ENCODE measurements at regions not wholly inside any gene's neighbourhood (a gene's known extent, or its start where the extent isn't known, plus 50 kb on each side); places are given as distances from the start of the nearest gene placed in this dataset.
"Not testable (repeated sequence)": the region's sequence is repeated elsewhere in the genome, so short reads cannot be mapped to it uniquely, and the experiment has no call there.

GRCh38 chr15:61376961-61377360 lies 147.9 kb upstream of the RORA start:
- intact Hi-C loops (cut with DNase I): no loop called here
- no peak for ATAC-seq
- Histone ChIP-seq H3K27ac (no peak overlapping the region), H3K4me3 (no peak overlapping the region), H3K36me3 (no peaks in the 10 kb centered on the region), H3K27me3 (no peaks in the 10 kb centered on the region), H3K4me1 (no peaks in the 10 kb centered on the region), H3K9me3 (peaks cover 0 to 7% of the 10 kb centered on the region in 2 donors)
- TF ChIP-seq, protein P1, sequence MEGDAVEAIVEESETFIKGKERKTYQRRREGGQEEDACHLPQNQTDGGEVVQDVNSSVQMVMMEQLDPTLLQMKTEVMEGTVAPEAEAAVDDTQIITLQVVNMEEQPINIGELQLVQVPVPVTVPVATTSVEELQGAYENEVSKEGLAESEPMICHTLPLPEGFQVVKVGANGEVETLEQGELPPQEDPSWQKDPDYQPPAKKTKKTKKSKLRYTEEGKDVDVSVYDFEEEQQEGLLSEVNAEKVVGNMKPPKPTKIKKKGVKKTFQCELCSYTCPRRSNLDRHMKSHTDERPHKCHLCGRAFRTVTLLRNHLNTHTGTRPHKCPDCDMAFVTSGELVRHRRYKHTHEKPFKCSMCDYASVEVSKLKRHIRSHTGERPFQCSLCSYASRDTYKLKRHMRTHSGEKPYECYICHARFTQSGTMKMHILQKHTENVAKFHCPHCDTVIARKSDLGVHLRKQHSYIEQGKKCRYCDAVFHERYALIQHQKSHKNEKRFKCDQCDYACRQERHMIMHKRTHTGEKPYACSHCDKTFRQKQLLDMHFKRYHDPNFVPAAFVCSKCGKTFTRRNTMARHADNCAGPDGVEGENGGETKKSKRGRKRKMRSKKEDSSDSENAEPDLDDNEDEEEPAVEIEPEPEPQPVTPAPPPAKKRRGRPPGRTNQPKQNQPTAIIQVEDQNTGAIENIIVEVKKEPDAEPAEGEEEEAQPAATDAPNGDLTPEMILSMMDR (IDR thresholded peaks at IDR 0.05): no peak
- no peak for DNase-seq

- Histone ChIP-seq H3K4me1 (no peaks in the 10 kb centered on the region), H3K36me3 (no peaks in the 10 kb centered on the region), H3K27ac (no peak overlapping the region), H3K9me3 (peaks cover 0 to 7% of the 10 kb centered on the region in 2 donors), H3K27me3 (no peaks in the 10 kb centered on the region), H3K4me3 (no peak overlapping the region)
- ATAC-seq (no peak), DNase-seq (no peak)
- TF ChIP-seq, protein P1 (IDR thresholded peaks at IDR 0.05): no peak
- intact Hi-C loops (cut with DNase I): no loop called here
Measured at GRCh38 chr15:61376516-61376915, 147.4 kb upstream of the RORA start.

DNA sequence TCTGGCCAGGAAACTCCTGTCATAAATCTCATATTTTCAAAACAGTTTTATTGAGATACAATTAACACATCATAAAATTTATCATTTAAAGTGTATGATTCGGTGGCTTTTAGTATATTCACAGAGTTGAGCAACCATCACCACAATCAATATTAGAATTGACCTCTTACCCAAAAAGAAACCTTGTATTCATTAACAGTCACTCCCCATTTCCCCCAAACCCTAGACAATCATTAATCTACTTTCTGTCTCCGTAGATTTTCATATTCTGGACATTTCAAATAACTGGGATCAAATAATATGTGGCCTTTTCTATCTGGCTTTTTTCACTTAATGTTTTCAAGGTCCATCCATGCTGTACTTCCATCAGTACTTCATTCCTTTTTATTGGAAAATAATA lies 145.7 kb upstream of the RORA start:
- DNase-seq: no peak
- Histone ChIP-seq H3K4me1 (no peaks in the 10 kb centered on the region), H3K36me3 (no peaks in the 10 kb centered on the region), H3K9me3 (peaks cover 0 to 7% of the 10 kb centered on the region in 2 donors), H3K27me3 (no peaks in the 10 kb centered on the region), H3K4me3 (no peak overlapping the region), H3K27ac (no peak overlapping the region)
- TF ChIP-seq, protein P1 (IDR thresholded peaks at IDR 0.05): no peak
- ATAC-seq: no peak
- intact Hi-C loops (cut with DNase I): no loop called here

GRCh38 chr15:61367953-61368352 lies 138.9 kb upstream of the RORA start:
- H3K9me3 ChIP-seq: peaks cover 0 to 7% of the 10 kb centered on the region in 2 donors
- H3K27me3 ChIP-seq: peaks cover 0 to 9% of the 10 kb centered on the region in 2 donors
- no peaks in the 10 kb centered on the region for H3K4me1 ChIP-seq
- DNase-seq: no peak
- H3K27ac ChIP-seq: no peak overlapping the region
- no peak overlapping the region for H3K4me3 ChIP-seq
- TF ChIP-seq, protein P1 (IDR thresholded peaks at IDR 0.05): no peak
- no peaks in the 10 kb centered on the region for H3K36me3 ChIP-seq
- ATAC-seq: no peak
- intact Hi-C loops (cut with DNase I): no loop called here

DNA sequence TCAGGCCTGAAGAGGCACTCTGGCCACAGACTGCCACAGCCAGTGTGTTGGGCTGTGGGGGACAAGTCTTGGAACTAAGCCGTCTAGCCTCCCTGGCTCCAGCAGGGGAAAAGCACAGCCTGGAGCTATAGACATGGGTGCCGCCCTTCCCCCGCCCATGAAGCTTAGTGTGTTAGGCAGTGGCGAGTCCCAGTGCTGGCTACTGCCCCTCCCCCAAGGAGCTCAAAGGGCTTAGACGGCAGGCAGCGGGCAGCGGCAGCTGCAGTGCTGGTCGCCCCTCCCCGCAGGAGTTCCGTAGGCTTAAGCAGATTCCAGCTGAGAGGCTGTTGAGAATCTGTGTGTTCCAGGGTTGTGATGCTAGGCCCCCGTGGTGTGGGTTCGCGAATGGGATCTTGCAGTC lies 135.8 kb upstream of the RORA start:
- Histone ChIP-seq H3K27me3 (peaks cover 0 to 9% of the 10 kb centered on the region in 2 donors), H3K36me3 (no peaks in the 10 kb centered on the region), H3K9me3 (peaks cover 0 to 19% of the 10 kb centered on the region in 2 donors), H3K4me3 (no peak overlapping the region), H3K4me1 (no peaks in the 10 kb centered on the region), H3K27ac (no peak overlapping the region)
- DNase-seq: peak in 1 of 4 donors; percentile 66
- intact Hi-C loops (cut with DNase I): no loop called here
- TF ChIP-seq, protein P1 (IDR thresholded peaks at IDR 0.05): no peak
- ATAC-seq: no peak

DNA sequence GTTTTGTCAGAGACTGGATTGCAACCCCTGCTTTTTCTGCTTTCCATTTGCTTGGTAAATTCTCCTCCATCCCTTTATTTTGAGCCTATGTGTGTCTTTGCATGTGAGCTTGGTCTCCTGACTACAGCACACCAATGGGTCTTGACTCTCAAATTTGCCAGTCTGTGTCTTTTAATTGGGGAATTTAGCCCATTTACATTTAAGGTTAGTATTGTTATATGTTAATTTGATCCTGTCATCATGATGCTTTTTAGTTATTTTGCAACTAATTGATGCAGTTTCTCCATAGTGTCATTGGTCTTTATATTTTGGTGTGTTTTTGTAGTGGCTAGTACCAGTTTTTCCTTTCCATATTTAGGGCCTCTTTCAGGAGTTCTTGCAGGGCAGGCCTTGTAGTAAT lies 133.8 kb upstream of the RORA start:
- H3K36me3 ChIP-seq; H3K4me1 ChIP-seq; DNase-seq; H3K27ac ChIP-seq; intact Hi-C loops (cut with DNase I); H3K4me3 ChIP-seq; ATAC-seq; H3K27me3 ChIP-seq: not testable (repeated sequence)
- peaks cover 0 to 23% of the 10 kb centered on the region in 2 donors for H3K9me3 ChIP-seq

All from left lung (tissue), 4 donors.